HG03520 (cell line): ENCODE measurements at regions not wholly inside any gene's neighbourhood (a gene's known extent, or its start where the extent isn't known, plus 50 kb on each side); places are given as distances from the start of the nearest gene placed in this dataset.
"Not testable (repeated sequence)": the region's sequence is repeated elsewhere in the genome, so short reads cannot be mapped to it uniquely, and the experiment has no call there.

Experiments
- ATAC-seq: cut with Tn5 transposase; IDR thresholded peaks from one replicate; pipeline ENCODE4 v1.9.1; 2021; ENCODE audit warnings: mild to moderate bottlenecking, moderate library complexity; ENCODE audit not compliant: unreplicated experiment

- ATAC-seq: no peak
Measured at GRCh38 chr18:10077986-10078385, 164.2 kb downstream of the VAPA start.

DNA sequence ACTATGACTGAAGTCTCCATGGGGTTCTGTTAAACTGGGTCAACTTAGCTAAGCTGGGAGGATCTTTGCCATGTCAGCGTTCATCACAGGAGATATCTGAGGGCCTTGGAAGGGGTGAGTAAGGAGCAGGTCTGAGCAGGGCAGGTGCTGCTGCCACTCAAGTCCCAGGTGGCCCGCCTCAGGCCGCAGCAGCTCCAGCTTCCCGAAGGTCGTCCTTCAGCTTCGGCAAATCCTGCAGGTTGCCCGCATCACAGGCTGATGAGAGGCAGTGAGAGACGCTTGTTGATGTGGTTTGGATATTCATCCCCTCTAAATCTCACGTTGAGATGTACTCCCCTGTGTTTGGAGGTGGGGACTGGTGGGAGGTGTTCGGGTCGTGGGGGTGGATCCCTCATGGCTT, 166.6 kb downstream of the VAPA start:
- no peak for ATAC-seq

DNA sequence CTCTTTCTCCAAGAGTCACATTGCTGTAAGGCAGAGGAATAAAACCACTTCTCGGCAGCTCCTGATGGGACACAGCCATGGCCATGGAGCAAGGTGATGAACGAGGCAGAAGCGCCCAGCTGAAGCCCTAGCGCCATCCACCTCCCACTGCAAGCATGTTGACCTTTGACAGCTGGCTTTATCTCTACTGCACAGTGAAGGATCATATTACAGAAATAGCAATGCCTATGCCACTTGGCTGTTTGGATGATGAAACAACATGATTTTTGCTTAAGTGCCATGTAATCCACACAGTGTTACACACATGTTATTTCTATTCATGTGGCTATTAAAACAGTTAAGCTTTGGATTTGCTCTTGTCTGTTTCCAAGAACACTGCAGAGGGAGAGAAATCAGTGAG, 167.7 kb downstream of the VAPA start:
- no peak for ATAC-seq

GRCh38 chr18:10085416-10085815, 171.6 kb downstream of the VAPA start:
- no peak for ATAC-seq

GRCh38 chr18:10085876-10086275, 172.1 kb downstream of the VAPA start:
- ATAC-seq: no peak

DNA sequence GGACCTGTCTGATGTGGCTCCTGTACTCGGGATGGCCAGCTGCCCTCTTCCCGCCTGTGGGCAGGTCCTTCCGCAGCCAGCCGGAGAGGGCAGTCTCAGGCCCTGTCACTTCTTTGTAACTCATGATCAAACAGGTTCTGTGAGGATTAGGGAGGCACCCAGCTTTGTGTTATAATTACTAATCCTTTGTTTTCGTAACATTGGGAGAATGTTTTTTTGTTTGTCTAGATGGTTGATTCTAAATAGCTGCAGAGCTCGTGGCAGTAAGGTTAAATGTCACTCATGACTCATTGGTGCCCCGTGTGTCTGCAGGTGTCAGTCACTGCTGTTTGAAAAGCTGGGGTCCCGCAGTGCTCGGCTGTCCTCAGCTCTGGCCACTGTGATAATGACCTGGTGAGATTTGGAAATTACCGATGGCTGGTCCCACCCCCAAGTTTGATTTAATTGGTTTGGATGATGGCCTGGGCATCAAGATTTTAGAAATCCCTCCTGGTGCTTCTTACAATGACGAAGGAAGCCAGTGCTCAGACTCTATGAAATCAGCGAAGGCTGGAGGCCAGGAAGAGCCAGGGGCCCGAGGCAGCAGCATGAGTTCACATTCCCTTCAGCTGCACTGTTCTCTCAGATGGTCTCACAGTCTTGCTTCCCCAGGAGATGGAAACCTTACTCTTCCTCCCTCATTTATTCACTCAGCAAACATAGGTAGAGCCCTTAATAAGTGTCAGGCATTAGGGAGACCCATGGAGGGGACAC, 172.8 kb downstream of the VAPA start:
- ATAC-seq: no peak

DNA sequence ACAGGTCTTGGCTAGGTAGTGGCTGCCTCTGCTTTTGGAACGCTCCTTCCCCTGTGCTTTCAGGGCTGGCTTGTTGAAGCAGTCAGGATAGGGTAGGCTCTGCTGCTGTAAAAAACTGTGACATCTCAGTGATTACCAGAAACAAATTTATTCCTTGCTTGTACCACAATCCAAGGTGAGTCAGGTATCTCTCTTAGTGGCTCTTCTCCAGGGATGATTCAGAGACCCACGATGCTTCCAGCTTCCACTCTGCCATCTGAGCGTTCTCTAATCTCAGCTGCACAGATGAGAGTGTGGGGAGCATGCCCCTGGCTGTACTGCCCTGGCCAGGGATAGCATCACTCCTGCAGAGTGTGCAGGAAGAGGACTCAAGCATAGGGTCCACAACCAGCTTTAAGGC, 174.9 kb downstream of the VAPA start:
- no peak for ATAC-seq

GRCh38 chr18:10089881-10090280, 176.1 kb downstream of the VAPA start:
- ATAC-seq: no peak

GRCh38 chr18:10090668-10091067, 176.9 kb downstream of the VAPA start:
- no peak for ATAC-seq

DNA sequence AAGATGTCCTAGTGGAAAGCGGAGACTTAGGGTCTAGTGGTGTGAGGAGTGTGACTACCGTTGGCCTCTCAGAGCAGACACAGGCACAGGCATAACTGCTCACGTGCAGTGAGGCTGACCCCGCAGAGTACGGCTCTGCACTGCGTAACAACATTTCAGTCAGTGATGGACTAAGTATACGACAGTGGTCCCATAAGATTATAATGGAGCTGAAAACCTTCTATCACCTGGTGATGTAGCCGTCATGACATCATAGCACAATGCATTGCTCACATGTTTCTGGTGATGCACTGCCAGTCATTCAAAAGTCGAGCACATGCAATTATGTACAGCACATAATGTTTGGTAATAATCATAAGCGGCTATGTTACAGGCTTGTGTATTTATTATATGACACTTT, 179.6 kb downstream of the VAPA start:
- ATAC-seq: no peak

DNA sequence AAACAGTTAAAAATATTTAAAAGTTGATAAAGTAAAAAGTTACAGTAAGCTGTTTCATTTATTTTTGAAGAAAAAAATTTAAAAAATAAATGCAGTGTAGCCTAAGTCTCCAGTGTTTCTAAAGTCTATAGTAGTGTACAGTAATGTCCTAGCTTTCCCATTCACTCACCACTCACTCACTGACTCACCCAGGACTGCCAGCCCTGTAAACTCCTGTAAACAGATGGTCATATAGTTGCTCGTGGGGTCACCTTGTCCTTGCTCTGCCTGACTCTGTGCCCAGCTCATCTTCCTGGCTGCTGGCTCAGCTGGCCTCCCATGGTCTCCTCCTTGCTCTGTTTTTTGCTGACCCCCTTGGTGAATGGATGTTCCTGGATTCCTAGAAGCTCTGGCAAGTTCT, 180.3 kb downstream of the VAPA start:
- no peak for ATAC-seq

DNA sequence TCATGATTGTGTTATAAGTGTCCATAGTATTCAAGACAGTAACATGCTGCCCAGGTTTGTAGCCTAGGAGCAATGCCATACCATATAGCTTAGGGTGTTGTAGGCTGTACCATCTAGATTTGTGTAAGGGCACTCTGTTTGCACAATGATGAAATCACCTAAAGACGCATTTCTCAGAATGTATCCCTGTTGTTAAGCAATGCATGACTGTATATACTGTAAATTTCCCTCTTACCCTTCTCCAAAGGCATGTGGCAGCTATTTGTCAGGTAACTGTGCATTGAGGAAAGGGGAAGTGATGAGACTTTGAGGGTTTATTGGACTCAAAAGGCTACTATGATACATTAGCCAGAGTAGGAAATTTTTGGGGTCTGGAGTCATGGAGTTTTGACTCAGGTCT, 180.8 kb downstream of the VAPA start:
- no peak for ATAC-seq

GRCh38 chr18:10095356-10095755, 181.5 kb downstream of the VAPA start:
- no peak for ATAC-seq

- ATAC-seq: no peak
Measured at GRCh38 chr18:10099539-10100140, 185.8 kb downstream of the VAPA start.

DNA sequence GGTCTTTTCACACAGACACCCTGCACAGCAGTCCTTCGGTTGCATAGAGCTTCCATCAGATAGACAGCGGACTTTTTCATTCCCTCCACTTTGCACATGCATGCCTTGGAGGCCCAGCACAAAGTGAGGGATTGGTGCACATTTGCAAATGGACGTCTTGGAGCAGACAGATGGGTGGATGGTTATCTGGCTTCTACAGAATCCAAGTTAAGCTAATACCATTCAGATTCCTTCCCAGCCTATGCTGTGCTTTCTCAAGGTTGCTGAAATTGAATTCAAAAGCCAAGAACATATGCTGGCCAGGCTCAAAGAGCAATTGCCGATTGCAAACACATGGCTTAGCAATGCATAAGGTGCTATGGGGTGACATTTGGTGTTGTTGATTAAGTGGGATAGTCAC, 186.4 kb downstream of the VAPA start:
- ATAC-seq: no peak

DNA sequence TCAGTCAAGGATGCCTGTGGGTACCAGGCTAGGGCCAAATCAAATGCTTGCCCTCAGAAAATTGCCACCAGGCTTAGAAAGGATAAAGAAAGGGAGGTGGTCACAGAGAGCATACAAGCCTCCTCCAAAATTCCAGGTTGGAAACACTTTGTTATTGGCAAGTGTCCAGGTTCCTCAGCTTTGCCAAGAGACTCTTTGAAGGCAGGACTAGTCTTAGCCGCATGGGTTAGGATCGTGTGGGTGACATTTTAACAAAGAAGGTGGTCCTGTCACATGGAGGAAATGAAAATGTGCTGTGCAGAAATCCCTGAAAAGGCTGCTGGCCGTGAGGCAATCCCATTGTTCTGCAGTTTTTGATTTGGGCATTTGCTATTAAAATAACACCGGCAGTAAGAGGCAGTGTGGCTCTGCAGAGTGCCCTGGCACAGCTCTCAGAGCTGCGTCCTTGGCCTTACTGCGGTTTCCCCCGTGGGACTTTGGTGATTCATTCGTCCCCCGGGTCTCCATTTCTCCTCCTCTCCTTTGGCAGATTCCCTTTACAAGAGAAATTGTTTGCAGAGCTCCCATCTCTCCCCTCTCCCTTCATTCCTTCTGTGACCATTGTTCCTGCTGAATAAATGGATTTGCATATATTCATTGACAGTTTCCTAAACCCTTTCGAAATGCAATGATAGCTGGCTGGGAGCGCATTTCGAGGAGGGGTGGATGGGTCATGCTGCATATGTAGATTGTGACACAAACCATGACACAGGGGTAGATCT, 187.3 kb downstream of the VAPA start:
- no peak for ATAC-seq

- ATAC-seq: no peak
Measured at GRCh38 chr18:10101729-10102128, 187.9 kb downstream of the VAPA start.

DNA sequence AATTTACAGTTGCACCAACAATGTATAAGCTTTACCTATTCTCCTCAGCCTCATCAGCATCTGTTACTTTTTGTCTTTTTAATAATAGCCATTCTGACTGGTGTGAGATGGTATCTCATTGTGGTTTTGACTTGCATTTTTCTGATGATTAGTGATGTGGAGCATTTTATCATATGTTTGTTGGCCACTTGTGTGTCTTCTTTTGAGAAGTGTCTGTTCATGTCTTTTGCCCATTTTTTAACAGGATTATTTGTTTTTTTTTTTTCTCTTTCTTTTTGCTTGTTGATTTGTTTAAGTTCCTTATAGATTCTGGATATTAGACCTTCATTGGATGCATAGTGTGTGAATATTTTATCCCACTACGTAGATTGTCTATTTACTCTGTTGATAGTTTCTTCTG, 191.3 kb downstream of the VAPA start:
- ATAC-seq: not testable (repeated sequence)

DNA sequence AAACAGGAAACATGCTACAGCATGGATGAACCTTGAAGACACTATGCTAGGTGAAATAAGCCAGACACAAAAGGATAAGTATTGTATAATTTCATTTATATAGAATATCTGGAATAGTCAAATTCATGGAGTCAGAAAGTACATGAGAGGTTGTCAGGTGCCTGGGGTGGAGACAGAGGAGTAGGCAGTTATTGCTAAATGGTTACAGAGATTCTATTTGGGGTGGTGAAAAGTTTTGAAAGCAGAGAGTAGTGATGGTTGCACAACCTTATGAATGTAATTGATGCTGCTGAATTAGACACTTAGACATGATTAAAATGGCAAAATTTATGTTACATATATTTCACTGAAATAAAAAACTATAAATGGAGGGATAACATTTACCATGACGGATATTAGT, 197.4 kb downstream of the VAPA start:
- no peak for ATAC-seq

- ATAC-seq: no peak
Measured at GRCh38 chr18:10111944-10112343, 198.1 kb downstream of the VAPA start.

DNA sequence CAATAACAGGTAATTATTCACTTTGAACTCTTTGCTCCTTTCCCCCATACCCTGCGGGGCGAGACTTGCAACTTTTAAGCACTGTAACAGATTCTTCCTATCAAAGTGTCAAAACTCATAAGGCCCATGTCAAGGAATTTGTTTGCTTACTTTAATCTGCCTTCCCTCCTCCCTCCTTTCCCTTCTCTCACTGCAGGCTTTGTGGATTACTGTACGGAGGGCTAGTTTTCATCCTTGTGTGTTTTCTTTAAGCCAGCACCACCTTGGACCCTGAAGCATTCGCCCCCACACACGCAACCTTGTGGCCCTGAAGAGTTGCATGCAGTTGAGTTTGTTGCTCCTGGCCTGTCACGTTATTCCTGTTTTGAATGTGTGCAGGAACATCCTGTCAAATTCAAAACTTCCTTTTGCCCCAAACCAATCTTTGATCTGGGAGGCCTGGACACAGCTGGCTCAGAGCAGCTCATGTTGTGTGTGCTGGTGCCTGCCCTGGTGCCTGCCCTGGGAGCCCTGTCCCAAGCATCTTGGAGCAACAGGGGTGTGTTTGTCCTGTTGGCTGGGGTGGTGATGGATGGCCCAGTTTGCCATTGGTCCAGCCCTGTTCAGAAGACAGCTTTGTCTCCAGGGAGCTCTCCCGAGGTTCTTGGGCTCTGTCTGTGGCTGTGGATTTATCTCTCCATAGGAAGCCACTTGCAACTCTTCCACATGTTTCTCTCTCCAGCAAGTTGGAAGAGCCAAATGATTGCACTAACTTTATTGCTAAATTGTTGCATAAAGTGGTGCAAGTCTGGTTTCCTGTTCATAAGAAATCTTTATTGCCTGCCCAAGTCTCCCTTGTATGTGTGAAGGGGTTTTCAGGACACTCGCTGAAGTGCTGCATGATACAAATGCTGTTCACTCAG, 199.6 kb downstream of the VAPA start:
- no peak for ATAC-seq
